Superior temporal gyrus (tissue), 1 donor: ENCODE measurements at regions not wholly inside any gene's neighbourhood (a gene's known extent, or its start where the extent isn't known, plus 50 kb on each side); places are given as distances from the start of the nearest gene placed in this dataset.
"Not testable (repeated sequence)": the region's sequence is repeated elsewhere in the genome, so short reads cannot be mapped to it uniquely, and the experiment has no call there.

Experiments used
- DNase-seq: peaks from one replicate; pipeline ENCODE4 v3.0.0-alpha.2; 2016; ENCODE audit errors: extremely low spot score

GRCh38 chr2:36235882-36236281 lies 119.7 kb upstream of the CRIM1 start:
- no peak for DNase-seq

- DNase-seq = no peak
These were observed 120.2 kb upstream of the CRIM1 start for GRCh38 chr2:36235426-36235825.

- DNase-seq = no peak
These were observed 132.3 kb upstream of the CRIM1 start for GRCh38 chr2:36223259-36223658.

DNA sequence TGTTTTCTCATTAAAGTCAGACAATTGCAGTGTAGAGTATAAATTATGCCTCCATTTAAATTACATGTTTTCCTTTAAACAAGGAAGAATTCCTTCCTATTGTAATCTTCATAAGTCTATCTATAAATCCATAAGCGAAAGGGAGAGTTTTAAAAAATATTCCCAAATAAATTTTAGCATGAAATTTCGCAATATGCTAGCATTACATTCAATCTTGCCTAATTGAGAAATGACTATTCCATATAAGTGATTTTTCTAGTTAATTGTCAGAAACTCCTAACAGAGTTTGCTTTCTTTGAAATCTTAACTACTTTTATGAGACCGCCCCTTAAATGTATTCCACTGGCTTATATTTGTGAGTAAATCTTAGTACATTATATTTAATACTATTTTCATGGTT lies 133.1 kb upstream of the CRIM1 start:
- no peak for DNase-seq

- no peak for DNase-seq
These were observed 140.9 kb upstream of the CRIM1 start for GRCh38 chr2:36214691-36215090.

- DNase-seq = no peak
These were observed 152.2 kb upstream of the CRIM1 start for GRCh38 chr2:36203366-36203765.

- DNase-seq = no peak
These were observed 158.2 kb upstream of the CRIM1 start for GRCh38 chr2:36197181-36197971.

GRCh38 chr2:36193680-36194079 lies 161.9 kb upstream of the CRIM1 start:
- no peak for DNase-seq

DNA sequence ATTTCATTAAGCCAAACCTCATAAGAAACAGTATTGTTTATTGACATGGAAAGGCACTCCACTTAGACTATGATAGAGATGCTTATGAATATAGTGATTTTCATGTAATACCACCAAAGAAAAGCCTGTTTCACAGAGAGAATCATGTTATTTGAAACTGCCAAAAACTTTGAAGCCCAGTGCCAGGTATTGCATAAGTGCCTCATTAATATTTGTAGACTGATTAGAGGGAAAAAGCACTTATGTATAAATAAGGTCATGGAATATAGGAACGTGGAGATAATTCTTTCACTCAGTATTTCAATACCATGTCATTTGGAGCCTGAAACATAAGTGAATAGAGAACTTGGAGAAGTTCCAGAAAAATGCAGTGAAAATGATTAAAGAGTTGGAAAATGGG lies 162.6 kb upstream of the CRIM1 start:
- no peak for DNase-seq

DNA sequence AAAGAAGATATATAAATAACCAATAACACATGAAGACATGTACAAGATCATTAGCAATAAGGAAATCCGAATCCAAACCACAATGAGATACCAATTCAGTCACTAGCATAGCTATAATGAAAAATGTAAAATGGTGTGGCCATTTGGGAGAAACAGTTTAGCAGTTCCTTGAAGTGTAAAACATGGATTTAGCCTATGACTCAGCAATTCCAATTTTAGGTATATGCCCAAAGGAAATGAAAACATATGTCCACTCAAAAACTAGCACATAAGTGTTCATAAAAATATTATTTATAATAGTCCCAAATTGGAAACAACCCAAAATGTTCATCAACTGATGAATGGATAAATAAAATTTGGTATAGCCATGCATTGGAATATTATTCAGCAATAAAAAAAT lies 165.5 kb upstream of the CRIM1 start:
- DNase-seq = no peak

DNA sequence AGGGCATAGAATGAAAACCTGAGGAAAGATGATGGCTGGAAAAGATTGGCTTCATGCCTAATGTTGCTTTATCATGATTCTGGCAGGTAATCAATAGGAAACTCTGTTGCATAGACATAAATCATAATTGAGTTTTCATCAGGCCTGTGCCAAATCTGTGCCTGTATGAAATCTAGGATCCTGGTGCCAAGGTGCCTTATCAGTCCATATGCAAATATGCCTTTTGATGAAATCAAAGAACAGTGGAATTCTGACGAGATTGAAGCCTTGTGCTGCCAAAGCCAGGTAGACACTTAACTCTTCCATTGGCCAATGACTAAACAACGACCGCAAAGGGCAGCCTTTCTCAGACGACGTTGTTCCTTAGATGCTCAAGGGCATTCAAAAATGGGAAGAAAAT lies 170.0 kb upstream of the CRIM1 start:
- no peak for DNase-seq

DNA sequence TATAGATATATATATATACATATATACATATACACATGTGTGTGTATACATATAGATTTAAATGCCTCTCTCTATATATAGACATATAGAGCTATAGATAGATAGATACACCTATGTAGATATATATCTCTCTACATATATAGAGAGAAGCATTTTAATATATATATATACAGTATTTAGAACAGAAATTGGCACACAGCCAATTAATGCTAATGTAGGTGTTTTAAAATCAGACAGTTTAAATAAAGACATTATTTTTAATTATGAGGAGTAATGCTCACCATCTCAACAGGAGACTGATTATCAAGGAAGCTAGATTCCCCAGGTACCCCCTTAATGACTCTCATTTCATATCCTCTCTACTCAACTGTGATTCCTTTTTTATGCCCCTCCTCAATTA lies 170.7 kb upstream of the CRIM1 start:
- no peak for DNase-seq

- not testable (repeated sequence) for DNase-seq
These were observed 174.6 kb upstream of the CRIM1 start for GRCh38 chr2:36180789-36181482.

DNA sequence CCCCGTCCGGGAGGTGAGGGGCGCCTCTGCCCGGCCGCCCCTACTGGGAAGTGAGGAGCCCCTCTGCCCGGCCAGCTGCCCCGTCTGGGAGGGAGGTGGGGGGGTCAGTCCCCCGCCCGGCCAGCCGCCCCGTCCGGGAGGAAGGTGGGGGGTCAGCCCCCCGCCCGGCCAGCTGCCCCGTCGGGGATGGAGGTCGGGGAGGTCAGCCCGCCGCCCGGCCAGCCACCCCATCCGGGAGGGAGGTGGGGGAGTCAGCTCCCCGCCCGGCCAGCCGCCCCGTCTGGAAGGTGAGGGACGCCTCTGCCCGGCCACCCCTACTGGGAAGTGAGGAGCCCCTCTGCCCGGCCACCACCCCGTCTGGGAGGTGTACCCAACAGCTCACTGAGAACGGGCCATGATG lies 175.3 kb upstream of the CRIM1 start:
- not testable (repeated sequence) for DNase-seq

DNA sequence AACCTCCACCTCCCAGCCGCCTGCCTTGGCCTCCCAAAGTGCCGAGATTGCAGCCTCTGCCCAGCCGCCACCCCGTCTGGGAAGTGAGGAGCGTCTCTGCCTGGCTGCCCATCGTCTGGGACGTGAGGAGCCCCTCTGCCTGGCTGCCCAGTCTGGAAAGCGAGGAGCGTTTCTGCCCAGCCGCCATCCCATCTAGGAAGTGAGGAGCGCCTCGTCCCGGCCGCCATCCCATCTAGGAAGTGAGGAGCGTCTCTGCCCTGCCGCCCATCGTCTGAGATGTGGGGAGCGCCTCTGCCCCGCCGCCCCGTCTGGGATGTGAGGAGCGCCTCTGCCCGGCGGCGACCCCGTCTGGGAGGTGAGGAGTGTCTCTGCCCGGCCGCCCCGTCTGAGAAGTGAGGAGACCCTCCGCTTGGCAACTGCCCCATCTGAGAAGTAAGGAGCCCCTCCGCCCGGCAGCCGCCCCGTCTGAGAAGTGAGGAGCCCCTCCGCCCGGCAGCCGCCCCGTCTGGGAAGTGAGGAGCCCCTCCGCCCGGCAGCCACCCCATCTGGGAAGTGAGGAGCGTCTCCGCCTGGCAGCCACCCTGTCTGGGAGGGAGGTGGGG lies 175.8 kb upstream of the CRIM1 start:
- not testable (repeated sequence) for DNase-seq

DNA sequence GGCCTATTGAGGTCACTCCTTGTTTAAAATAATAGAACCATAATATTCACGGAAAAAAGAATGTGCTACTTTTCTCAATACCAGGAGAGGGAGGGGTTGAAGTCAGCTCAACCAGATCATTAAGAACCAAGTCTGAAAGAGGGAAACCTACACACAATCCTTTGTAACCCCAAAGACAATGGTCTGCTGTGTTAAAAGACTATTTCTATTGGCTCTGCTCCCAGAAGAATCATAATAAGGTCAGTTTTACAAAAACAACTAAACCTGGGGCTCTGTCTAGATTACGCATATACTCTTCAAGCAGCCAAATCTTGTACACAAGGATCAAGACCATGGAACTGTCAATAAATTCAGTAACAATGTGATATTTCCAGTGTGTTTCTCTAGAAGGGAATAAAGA lies 177.2 kb upstream of the CRIM1 start:
- DNase-seq = peak; percentile 56

- no peak for DNase-seq
These were observed 178.3 kb upstream of the CRIM1 start for GRCh38 chr2:36177282-36177681.

- no peak for DNase-seq
These were observed 180.7 kb upstream of the CRIM1 start for GRCh38 chr2:36174920-36175319.

- no peak for DNase-seq
These were observed 181.7 kb upstream of the CRIM1 start for GRCh38 chr2:36173760-36174404.

GRCh38 chr2:36172824-36173223 lies 182.8 kb upstream of the CRIM1 start:
- DNase-seq = no peak

- no peak for DNase-seq
These were observed 184.8 kb upstream of the CRIM1 start for GRCh38 chr2:36170805-36171204.

- DNase-seq = no peak
These were observed 185.7 kb upstream of the CRIM1 start for GRCh38 chr2:36169843-36170242.

- DNase-seq = no peak
These were observed 187.5 kb upstream of the CRIM1 start for GRCh38 chr2:36168115-36168514.
